Epithelial cell of esophagus (primary cell): ENCODE measurements at regions not wholly inside any gene's neighbourhood (a gene's known extent, or its start where the extent isn't known, plus 50 kb on each side); places are given as distances from the start of the nearest gene placed in this dataset.
A peak's percentile ranks its signal among the peaks of the same experiment; 100 is the strongest.

ENCODE experiments used
- DNase-seq: peaks from one replicate; pipeline ENCODE4 v3.0.0; 2010; ENCODE audit warnings: low read depth
- H3K4me3 ChIP-seq: 2 replicates; pipeline ENCODE4 v1.5.1; 2011; ENCODE audit warnings: mild to moderate bottlenecking, low read length, control low read depth
- TF ChIP-seq, protein P1 (sequence below): IDR thresholded peaks from 2 replicates; pipeline ENCODE4 v1.5.1; 2011; ENCODE audit warnings: low read depth, mild to moderate bottlenecking, low read length, control low read depth, inconsistent platforms; ENCODE audit not compliant: insufficient read depth; ENCODE audit errors: missing control alignments

DNA sequence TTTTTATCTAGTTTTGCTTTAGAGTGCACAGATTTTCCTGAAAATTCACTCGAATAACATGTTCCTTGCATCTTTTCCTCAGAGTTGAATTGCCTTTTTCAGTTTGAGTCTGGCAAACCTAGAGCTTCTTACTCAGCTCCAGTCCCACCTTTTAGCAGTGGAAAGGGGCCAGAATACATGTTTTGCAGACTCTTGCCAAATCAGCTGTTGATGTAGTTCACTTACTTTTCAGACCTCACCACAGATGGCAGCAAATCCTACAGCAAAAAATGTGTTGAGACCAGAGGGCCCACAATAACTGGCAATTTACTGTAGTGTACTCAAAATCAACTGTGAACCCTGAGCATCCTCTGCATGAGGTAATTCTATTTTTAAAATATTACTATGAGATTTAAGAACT is 545.2 kb upstream of the ACO1 start:
- peak; percentile 8 for DNase-seq
- TF ChIP-seq, protein P1, sequence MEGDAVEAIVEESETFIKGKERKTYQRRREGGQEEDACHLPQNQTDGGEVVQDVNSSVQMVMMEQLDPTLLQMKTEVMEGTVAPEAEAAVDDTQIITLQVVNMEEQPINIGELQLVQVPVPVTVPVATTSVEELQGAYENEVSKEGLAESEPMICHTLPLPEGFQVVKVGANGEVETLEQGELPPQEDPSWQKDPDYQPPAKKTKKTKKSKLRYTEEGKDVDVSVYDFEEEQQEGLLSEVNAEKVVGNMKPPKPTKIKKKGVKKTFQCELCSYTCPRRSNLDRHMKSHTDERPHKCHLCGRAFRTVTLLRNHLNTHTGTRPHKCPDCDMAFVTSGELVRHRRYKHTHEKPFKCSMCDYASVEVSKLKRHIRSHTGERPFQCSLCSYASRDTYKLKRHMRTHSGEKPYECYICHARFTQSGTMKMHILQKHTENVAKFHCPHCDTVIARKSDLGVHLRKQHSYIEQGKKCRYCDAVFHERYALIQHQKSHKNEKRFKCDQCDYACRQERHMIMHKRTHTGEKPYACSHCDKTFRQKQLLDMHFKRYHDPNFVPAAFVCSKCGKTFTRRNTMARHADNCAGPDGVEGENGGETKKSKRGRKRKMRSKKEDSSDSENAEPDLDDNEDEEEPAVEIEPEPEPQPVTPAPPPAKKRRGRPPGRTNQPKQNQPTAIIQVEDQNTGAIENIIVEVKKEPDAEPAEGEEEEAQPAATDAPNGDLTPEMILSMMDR, result peak; percentile 16
- H3K4me3 ChIP-seq, result no peak overlapping the region

DNA sequence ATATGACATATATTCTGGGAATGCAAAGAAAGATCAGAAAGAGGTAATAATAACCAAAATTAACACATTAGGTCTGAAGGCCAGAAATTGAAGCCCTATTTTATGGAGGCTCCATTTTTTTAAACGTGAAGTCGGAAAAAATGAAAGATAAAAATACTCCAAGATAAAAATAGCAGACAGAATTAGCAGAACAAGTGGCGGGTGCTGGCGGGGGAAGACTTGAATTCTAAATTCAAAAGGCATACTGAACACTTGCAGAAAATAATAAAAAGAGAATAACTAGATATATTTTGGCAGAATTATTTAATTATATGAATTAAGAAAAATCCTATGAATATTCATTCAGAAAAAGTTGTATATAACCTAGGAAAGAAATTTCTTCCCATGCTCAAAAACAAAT is 543.7 kb upstream of the ACO1 start:
- TF ChIP-seq, protein P1, result no peak
- H3K4me3 ChIP-seq, result no peak overlapping the region
- DNase-seq, result no peak

DNA sequence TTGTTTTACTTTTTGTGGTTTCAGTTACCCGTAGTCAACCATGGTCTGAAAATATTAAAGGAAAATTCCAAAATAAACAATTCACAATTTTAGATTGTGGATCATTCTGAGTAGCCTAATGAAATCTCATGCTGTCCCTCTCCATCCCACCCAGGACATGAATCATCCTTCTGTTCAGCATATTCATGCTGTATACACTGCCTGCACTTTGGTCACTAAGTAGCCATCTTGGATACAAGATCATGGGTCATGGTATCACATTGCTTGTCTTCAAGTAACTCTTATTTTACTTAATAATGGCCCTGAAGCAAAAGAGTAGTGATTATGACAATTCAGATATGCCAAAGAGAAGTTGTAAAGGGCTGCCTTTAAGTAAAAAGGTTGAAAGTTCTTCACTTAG is 536.5 kb upstream of the ACO1 start:
- H3K4me3 ChIP-seq, result no peak overlapping the region
- DNase-seq, result no peak
- TF ChIP-seq, protein P1, result no peak

DNA sequence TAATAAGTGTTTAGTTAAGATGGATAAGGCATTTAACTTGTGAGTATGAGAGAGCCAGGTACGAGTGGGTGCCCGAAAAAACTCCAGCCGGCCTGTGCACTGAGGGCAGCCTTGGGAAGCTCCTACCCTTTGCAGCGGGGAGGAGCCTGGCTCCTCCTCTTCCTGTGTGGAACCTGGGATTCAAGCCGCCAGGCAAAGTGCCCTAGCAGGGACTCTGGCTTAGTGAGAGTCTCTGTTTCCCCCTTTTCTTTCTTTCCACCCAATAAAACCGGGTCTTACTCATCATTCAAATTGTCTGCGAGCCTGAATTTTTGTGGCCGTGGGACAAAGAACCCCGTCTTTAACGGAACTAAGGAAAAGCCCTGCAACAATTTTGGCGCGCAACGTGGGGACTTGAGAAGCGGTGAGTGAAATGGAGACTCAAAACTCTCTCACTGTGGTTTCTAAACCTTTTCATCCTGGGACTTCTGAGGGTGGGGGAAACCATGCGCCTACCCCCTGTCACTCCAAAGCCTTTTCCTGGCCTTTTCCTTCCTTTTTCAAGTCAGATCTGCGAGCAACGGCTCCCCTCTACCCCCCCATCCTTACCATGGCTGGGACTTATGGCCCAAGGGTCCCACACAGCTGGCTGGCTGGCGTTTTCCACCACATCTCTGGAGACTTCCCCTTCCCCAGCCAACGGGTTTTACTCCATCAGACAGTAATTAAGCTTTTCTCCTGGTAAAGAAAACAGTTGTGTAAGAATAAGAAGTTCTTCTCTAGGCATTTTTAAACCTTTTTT is 535.7 kb upstream of the ACO1 start:
- no peak for DNase-seq
- H3K4me3 ChIP-seq, result no peak overlapping the region
- TF ChIP-seq, protein P1, result no peak

DNA sequence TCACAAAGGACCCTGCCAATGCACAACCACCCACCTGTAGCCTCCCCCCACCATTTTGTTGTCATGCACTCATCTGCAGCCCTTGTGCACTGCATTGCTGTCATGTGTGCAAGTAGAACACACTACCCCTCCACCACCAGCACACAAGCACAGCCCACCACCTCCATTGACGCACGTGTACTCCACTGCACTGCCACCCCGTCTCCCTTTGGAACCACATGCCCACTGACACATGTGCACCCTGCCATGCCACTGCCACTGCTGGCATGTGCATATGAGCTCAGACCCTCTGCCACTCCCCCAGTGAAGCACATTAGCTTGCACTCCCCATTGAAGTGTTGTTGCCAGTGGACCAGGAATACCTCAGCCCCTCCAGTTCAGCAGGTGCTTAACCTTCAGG is 530.3 kb upstream of the ACO1 start:
- no peak for DNase-seq
- TF ChIP-seq, protein P1, result no peak

DNA sequence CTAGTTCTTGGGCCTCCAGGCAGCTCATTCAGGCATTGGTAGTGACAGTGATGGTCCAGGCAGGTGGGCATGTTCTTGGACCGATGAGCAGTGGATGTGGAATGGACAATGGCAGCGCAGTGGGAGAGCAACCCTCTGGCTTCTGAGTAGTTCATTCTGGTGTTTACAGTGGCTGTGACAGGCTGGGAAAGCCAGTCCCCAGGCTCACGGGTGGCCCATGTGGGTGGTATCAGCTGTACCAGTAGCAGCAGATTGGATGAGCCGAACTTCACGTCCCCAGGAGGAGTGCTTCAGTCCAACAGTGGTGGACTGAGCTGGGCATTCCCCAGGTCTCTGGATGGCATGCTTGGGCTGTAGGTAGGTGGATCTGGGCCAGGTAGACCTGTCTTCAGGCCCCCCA is 515.6 kb upstream of the ACO1 start:
- no peak overlapping the region for H3K4me3 ChIP-seq
- DNase-seq, result no peak
- TF ChIP-seq, protein P1, result no peak

More for the DNA sequence above, 530.3 kb upstream of the ACO1 start:
- no peak overlapping the region for H3K4me3 ChIP-seq

DNA sequence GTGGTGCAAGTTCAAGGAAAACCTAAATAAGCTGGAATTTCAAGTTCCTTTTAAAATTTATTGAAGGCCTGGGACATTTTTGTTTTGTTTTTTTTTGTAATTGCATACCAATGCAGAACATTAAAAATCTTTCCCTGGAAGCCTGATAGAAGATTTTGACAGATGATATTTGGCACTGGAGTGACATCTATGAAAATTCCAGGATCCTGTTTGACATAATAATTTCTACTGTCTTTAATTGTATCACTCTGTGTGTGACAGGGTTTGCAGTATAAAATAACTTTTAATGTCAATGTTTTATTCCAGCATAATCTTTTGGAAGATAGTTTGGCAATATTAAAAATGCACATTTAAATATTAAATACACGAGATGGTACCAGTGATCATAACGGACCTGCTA is 514.2 kb upstream of the ACO1 start:
- DNase-seq, result no peak
- no peak overlapping the region for H3K4me3 ChIP-seq

More for the DNA sequence above, 514.2 kb upstream of the ACO1 start:
- TF ChIP-seq, protein P1, result no peak
